SK-N-SH (cell line): ENCODE measurements at regions not wholly inside any gene's neighbourhood (a gene's known extent, or its start where the extent isn't known, plus 50 kb on each side); places are given as distances from the start of the nearest gene placed in this dataset.

ENCODE experiments used
- CTCF ChIA-PET: fragments of 300-600, 350-600 bp; formaldehyde crosslinking; extraction: SDS; loops from one replicate; lab custom pipeline; 2021; lab: Yijun Ruan, JAX
- POLR2A ChIA-PET: fragments of 350-600 bp; sonication (Branson Sonifier 250); formaldehyde crosslinking; extraction: SDS; loops from one replicate; lab custom pipeline; 2020; ENCODE audit warnings: antibody characterized with exemption, inconsistent platforms; lab: Yijun Ruan, JAX
- DNase-seq: peaks from one replicate; pipeline ENCODE4 v3.0.0; 2012
- H2AFZ ChIP-seq: fragments of 200-600 bp; sonication (generic); 2 replicates; pipeline ENCODE4 v1.8.1; 2016; ENCODE audit warnings: antibody characterized with exemption, mild to moderate bottlenecking, low read depth
- H3F3A ChIP-seq: fragments of 200-600 bp; sonication (generic); replicated peaks from 2 replicates; pipeline ENCODE3; 2016; ENCODE audit warnings: antibody characterized with exemption, mild to moderate bottlenecking; ENCODE audit not compliant: insufficient read depth
- H3K27ac ChIP-seq, 2 experiments: fragments of 200-500 bp in 1 of 2; fragments of 200-600 bp in 1 of 2; sonication (Bioruptor generic) in 1 of 2; sonication (generic), shearing (Covaris generic) in 1 of 2; 2 replicates each; pipeline versions ENCODE4 v1.5.1 to v1.6.1; 2014 to 2016; ENCODE audit warnings: low read depth in 2 of 2, inconsistent platforms in 1 of 2, low read length in 1 of 2, mild to moderate bottlenecking in 1 of 2, mixed read lengths in 1 of 2
- H3K27me3 ChIP-seq: fragments of 200-600 bp; sonication (generic), shearing (Covaris generic); 2 replicates; pipeline ENCODE4 v1.6.1; 2016; ENCODE audit warnings: mixed run types; ENCODE audit not compliant: insufficient read depth
- H3K36me3 ChIP-seq, 2 experiments: fragments of 200-500 bp in 1 of 2; fragments of 200-600 bp in 1 of 2; sonication (Bioruptor generic) in 1 of 2; sonication (generic) in 1 of 2; replicated peaks in 1 of 2; 2 replicates each; pipeline versions ENCODE3 to v1.5.1; 2014 to 2016; ENCODE audit warnings: low read length in 1 of 2, mild to moderate bottlenecking in 1 of 2; ENCODE audit not compliant: insufficient read depth in 2 of 2, control insufficient read depth in 1 of 2
- H3K4me1 ChIP-seq, 2 experiments: fragments of 200-500 bp in 1 of 2; fragments of 200-600 bp in 1 of 2; sonication (Bioruptor generic) in 1 of 2; sonication (generic), shearing (Covaris generic) in 1 of 2; 2 replicates each; pipeline versions ENCODE4 v1.5.1 to v1.6.1; 2014 to 2016; ENCODE audit warnings: low read depth in 1 of 2, low read length in 1 of 2, mixed run types in 1 of 2; ENCODE audit not compliant: insufficient read depth in 2 of 2, control insufficient read depth in 1 of 2
- H3K4me2 ChIP-seq: fragments of 200-600 bp; sonication (generic), shearing (Covaris generic); 2 replicates; pipeline ENCODE4 v1.6.1; 2017; ENCODE audit warnings: mixed run types
- H3K4me3 ChIP-seq, 2 experiments: fragments of 200-500 bp in 1 of 2; fragments of 200-600 bp in 1 of 2; sonication (Bioruptor generic) in 1 of 2; sonication (generic), shearing (Covaris generic) in 1 of 2; 2 replicates each; pipeline versions ENCODE4 v1.5.1 to v1.8.1; 2014 to 2016; ENCODE audit warnings: low read depth in 2 of 2, inconsistent platforms in 1 of 2, low read length in 1 of 2, mild to moderate bottlenecking in 1 of 2, mixed read lengths in 1 of 2, moderate library complexity in 1 of 2
- H3K79me2 ChIP-seq: fragments of 200-600 bp; sonication (generic); 2 replicates; pipeline ENCODE4 v1.8.1; 2017; ENCODE audit warnings: mild to moderate bottlenecking; ENCODE audit not compliant: insufficient read depth
- H3K9ac ChIP-seq: fragments of 200-600 bp; sonication (generic); 2 replicates; pipeline ENCODE4 v1.6.1; 2017; ENCODE audit warnings: mixed run types
- H3K9me2 ChIP-seq: fragments of 200-600 bp; sonication (generic); 2 replicates; pipeline ENCODE4 v1.6.1; 2017; ENCODE audit warnings: mixed run types
- H3K9me3 ChIP-seq: fragments of 200-600 bp; sonication (generic); 2 replicates; pipeline ENCODE4 v1.6.1; 2017; ENCODE audit warnings: mixed run types, mild to moderate bottlenecking, moderate library complexity
- H4K20me1 ChIP-seq: fragments of 200-600 bp; sonication (generic); 2 replicates; pipeline ENCODE4 v1.6.1; 2017; ENCODE audit warnings: mild to moderate bottlenecking, mixed run types; ENCODE audit not compliant: insufficient read depth
- CHD2 ChIP-seq: fragments of 150-350 bp; IDR thresholded peaks from 2 replicates; pipeline ENCODE4 v1.6.1; 2018; ENCODE audit warnings: low read length; ENCODE audit not compliant: partially characterized antibody
- EZH2phosphoT487 ChIP-seq: fragments of 200-600 bp; sonication (generic); IDR thresholded peaks from 2 replicates; pipeline ENCODE4 v1.6.1; 2017; ENCODE audit warnings: low read depth, mixed run types, mild to moderate bottlenecking, antibody characterized with exemption, moderate library complexity, borderline replicate concordance
- FOXJ3 ChIP-seq: sonication (generic); formaldehyde crosslinking; IDR thresholded peaks from 2 replicates; pipeline ENCODE4 v1.5.1; 2020; ENCODE audit warnings: mild to moderate bottlenecking, missing genetic modification reagents
- GABPA ChIP-seq: IDR thresholded peaks from 2 replicates; pipeline ENCODE4 v1.4.0; 2012; ENCODE audit warnings: low read depth, mild to moderate bottlenecking
- GATA2 ChIP-seq: sonication (generic); formaldehyde crosslinking; IDR thresholded peaks from 2 replicates; pipeline ENCODE4 v1.5.0; 2020; ENCODE audit warnings: mild to moderate bottlenecking, missing genetic modification reagents
- IRF3 ChIP-seq: fragments of 150-350 bp; IDR thresholded peaks from 2 replicates; pipeline ENCODE4 v1.6.1; 2016; ENCODE audit warnings: mild to moderate bottlenecking, low read depth, low read length
- MXI1 ChIP-seq: IDR thresholded peaks from 2 replicates; pipeline ENCODE4 v1.6.1; 2012; ENCODE audit warnings: mild to moderate bottlenecking, low read depth, low read length, improper control_type of control experiment
- NFIC ChIP-seq: IDR thresholded peaks from 2 replicates; pipeline ENCODE4 v1.4.0; 2012; ENCODE audit warnings: borderline replicate concordance
- NRF1 ChIP-seq: IDR thresholded peaks from 2 replicates; pipeline ENCODE4 v1.6.1; 2012; ENCODE audit warnings: low read depth, mild to moderate bottlenecking, low read length
- RAD21 ChIP-seq: IDR thresholded peaks from 2 replicates; pipeline ENCODE4 v1.6.1; 2012; ENCODE audit warnings: mild to moderate bottlenecking, low read length
- REST ChIP-seq: IDR thresholded peaks from 2 replicates; pipeline ENCODE4 v1.6.1; 2012; ENCODE audit warnings: mild to moderate bottlenecking, low read depth, low read length, moderate library complexity
- RFX5 ChIP-seq: IDR thresholded peaks from 2 replicates; pipeline ENCODE4 v1.6.1; 2012; ENCODE audit warnings: mild to moderate bottlenecking, improper control_type of control experiment, low read length
- SIN3A ChIP-seq: IDR thresholded peaks from 2 replicates; pipeline ENCODE4 v1.6.1; 2012; ENCODE audit warnings: low read depth, mild to moderate bottlenecking, low read length, moderate library complexity, borderline replicate concordance
- SMC3 ChIP-seq: IDR thresholded peaks from 2 replicates; pipeline ENCODE4 v1.6.1; 2012; ENCODE audit warnings: low read depth, low read length, improper control_type of control experiment
- USF2 ChIP-seq: fragments of 150-350 bp; IDR thresholded peaks from 2 replicates; pipeline ENCODE4 v1.6.1; 2017; ENCODE audit warnings: antibody characterized with exemption, low read length, low read depth, borderline replicate concordance
- WGBS: methylation state at CpG from one replicate; pipeline ENCODE4 v1.1.6; 2017; ENCODE audit warnings: low lambda C conversion rate; 5-methylcytosine and 5-hydroxymethylcytosine counted together

GRCh38 chr1:80282536-80282935 is 1276.0 kb upstream of the ADGRL4 start:
- DNase-seq, result no peak
- Histone ChIP-seq H2AFZ (no peak overlapping the region), H3K79me2 (no peaks in the 10 kb centered on the region), H3F3A (no peaks in the 10 kb centered on the region), H4K20me1 (no peaks in the 10 kb centered on the region), H3K27ac (no peak overlapping the region), H3K4me3 (no peak overlapping the region), H3K9ac (no peak overlapping the region), H3K36me3 (no peaks in the 10 kb centered on the region), H3K9me2 (no peaks in the 10 kb centered on the region), H3K27me3 (no peaks in the 10 kb centered on the region), H3K4me1 (no peaks in the 10 kb centered on the region), H3K9me3 (no peaks in the 10 kb centered on the region), H3K4me2 (no peak overlapping the region)
- WGBS, result 56% methylated on average over 4 of the region's 4 CpGs
- POLR2A ChIA-PET, result no interaction called here
- TF ChIP-seq SMC3, result no peak
- no peak for TF ChIP-seq USF2
- no peak for TF ChIP-seq MXI1
- no peak for TF ChIP-seq EZH2phosphoT487
- TF ChIP-seq SIN3A, result no peak
- no peak for TF ChIP-seq NRF1
- TF ChIP-seq REST, result no peak
- no peak for TF ChIP-seq RAD21
- no peak for TF ChIP-seq GATA2 (CRISPR knock-in tag)
- no peak for TF ChIP-seq GABPA
- TF ChIP-seq RFX5, result no peak
- TF ChIP-seq NFIC, result no peak
- no peak for TF ChIP-seq CHD2
- no peak for TF ChIP-seq FOXJ3 (CRISPR knock-in tag)
- TF ChIP-seq IRF3, result no peak
- CTCF ChIA-PET, result interaction anchor here (0.6 kb wide), 1 partner anchor 290 kb away, joined by 3 read pairs; no protein-coding TSS in a partner anchor
